ENCODE measurements at regions not wholly inside any gene's neighbourhood (a gene's known extent, or its start where the extent isn't known, plus 50 kb on each side); places are given as distances from the start of the nearest gene placed in this dataset.

DNA sequence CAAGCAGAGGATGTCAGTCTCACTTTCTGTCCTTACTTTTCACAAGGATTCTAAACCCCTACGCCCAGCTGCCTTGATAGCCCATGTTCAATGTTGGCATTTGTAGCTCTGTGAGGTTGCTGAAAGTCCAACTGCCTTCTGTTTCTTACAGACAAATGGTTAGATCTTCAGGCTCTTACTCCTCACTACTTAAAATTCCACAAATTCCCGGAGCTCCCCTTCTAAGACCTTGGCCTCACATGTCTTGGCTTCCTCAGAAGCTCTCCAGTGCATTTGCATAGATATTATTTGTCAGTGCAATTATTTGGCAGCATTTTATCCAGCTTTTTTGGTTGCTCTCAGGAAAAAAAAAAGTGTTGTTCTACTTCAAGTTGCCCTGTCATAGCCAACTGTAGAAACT, 453.7 kb upstream of the CELF4 start:
- no peak for DNase-seq (ENCODE audit: low read depth in 2 of 2)
- H3K4me3 ChIP-seq (replicated peaks in 1 of 2; ENCODE audit: low read depth in 2 of 2, low read length in 2 of 2), result no peak overlapping the region
- TF ChIP-seq, protein P1, sequence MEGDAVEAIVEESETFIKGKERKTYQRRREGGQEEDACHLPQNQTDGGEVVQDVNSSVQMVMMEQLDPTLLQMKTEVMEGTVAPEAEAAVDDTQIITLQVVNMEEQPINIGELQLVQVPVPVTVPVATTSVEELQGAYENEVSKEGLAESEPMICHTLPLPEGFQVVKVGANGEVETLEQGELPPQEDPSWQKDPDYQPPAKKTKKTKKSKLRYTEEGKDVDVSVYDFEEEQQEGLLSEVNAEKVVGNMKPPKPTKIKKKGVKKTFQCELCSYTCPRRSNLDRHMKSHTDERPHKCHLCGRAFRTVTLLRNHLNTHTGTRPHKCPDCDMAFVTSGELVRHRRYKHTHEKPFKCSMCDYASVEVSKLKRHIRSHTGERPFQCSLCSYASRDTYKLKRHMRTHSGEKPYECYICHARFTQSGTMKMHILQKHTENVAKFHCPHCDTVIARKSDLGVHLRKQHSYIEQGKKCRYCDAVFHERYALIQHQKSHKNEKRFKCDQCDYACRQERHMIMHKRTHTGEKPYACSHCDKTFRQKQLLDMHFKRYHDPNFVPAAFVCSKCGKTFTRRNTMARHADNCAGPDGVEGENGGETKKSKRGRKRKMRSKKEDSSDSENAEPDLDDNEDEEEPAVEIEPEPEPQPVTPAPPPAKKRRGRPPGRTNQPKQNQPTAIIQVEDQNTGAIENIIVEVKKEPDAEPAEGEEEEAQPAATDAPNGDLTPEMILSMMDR (IDR thresholded peaks at IDR 0.05; ENCODE audit: low read depth, low read length), result no peak

DNA sequence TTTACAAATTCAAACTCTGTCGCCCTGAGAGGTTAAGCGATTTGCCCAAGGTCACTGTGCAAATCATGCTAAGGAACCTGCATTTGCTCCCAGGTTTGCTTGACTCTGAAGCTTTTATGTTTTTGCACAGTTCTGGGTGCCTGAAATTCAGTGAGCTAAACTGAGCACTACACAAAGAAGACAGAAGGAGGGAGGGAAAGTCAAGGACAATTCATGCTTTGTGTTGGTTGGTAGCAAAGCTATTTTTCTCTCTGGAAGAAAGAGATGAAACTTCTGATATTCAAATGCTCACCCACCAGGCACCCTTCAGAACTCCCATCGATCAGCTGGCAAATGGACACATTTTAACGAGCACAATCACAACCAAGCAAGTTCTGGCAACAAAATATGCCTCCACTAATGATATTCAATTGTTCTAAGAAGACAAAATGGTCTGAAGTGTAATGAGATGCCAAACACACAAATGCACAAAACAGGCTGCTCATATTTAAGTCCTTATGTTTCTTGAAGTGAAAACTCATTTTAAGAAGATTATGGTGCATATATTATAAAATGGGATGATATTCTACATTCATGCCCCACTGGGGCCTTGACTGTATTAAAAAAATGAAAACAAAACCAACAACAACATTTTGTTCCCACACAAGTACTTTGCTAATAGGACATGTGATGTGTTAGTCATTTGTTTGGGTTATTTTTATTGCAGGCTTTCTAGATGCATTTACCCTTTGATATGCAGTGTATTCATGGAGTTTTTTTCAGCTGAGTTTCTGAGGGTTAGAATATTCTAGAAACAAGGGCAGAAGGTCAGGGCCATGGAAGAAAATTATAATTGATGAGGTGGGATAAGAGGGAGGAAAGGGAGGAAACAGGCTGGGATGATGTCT, 445.6 kb upstream of the CELF4 start:
- TF ChIP-seq, protein P1 (IDR thresholded peaks at IDR 0.05; ENCODE audit: low read depth, low read length), result no peak
- DNase-seq (ENCODE audit: low read depth in 2 of 2), result no peak
- no peak overlapping the region for H3K4me3 ChIP-seq (replicated peaks in 1 of 2; ENCODE audit: low read depth in 2 of 2, low read length in 2 of 2)

DNA sequence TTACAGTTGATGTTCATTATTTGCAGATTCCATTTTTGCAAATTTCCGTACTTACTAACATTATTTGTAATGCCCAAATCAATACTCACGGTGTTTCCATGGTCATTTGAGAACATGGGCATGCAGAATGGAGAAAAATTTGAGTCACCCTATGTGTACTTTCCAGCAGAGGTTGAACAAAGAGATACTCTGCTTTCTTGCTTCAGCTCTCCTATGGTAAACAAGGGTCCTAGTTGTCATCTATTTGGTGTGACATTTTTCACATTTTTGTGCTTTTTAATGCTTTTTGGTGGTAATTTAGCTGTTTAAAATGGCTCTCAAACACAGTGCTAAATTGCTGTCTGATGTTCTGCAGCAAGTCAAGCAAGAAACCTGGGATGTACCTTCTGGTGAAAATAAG, 444.4 kb upstream of the CELF4 start:
- H3K4me3 ChIP-seq (replicated peaks in 1 of 2; ENCODE audit: low read depth in 2 of 2, low read length in 2 of 2), result no peak overlapping the region
- no peak for DNase-seq (ENCODE audit: low read depth in 2 of 2)
- TF ChIP-seq, protein P1 (IDR thresholded peaks at IDR 0.05; ENCODE audit: low read depth, low read length), result no peak

DNA sequence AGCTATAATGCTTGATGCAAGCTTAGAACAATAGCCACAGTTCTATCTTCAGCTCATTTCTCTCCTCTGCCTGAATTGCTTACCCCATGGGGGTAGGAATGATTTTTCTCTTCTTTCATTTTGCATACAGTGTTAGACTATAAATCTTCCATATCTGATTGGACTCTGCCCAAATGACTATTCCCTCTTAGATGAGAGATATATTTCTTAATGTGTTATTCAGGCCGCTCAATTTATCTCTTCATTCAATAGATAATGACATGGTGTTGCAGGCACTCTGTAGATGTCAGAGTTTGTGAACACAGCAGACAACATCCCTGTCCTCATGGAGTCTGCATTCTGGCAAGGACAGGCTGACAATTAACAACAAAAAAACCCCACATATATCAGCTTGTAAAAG, 443.7 kb upstream of the CELF4 start:
- DNase-seq (ENCODE audit: low read depth in 2 of 2), result no peak
- H3K4me3 ChIP-seq (replicated peaks in 1 of 2; ENCODE audit: low read depth in 2 of 2, low read length in 2 of 2), result no peak overlapping the region
- TF ChIP-seq, protein P1 (IDR thresholded peaks at IDR 0.05; ENCODE audit: low read depth, low read length), result no peak

DNA sequence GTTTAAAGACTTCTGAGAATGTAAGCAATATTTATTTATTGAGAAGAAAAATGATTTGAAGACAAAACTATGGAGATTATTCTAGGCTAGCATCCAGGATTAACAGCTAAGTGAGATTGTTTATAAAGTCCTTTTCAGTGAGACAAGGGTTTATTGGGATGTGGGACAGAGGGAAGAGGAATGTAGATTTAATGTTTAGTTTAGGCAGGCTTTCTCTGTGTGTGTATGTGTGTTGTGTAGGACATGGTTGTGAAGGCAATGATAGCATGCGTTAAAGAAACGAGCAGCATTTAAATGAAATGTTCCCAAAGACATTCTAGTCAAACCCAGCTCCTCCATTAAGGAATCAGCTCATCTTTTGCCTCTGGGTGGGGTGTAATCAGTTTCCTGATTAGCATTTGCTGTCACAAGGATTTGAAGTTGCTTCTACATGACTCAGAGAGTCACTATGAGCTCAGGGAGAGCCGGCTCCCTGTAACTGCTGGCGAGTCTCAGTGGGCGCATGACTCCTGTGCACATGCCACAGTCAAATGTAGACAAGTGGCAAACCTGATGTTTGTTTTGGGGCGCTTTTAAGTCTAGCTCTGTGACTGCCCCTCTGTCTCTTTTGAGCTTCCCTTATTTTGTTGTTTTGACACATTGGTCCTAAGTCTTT, 442.2 kb upstream of the CELF4 start:
- no peak for DNase-seq (ENCODE audit: low read depth in 2 of 2)
- TF ChIP-seq, protein P1 (IDR thresholded peaks at IDR 0.05; ENCODE audit: low read depth, low read length), result no peak
- no peak overlapping the region for H3K4me3 ChIP-seq (replicated peaks in 1 of 2; ENCODE audit: low read depth in 2 of 2, low read length in 2 of 2)

DNA sequence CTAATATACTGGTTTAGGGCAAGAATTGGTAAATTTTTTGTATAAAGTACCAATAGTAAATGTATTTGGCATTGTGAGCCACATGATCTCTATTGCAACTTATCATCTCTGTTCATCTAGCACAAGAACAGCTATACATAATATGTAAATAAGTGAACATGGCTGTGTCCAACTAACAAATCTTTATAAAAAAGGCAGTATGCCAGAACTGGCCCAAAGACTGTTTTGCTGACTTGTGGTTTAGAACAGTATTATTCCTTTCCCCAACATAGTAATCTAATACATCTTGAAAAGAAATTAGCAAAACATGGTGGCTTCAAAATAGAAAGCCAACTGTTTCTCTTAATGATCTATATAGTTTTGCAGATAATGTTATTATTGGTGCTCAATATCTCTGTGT, 441.4 kb upstream of the CELF4 start:
- TF ChIP-seq, protein P1 (IDR thresholded peaks at IDR 0.05; ENCODE audit: low read depth, low read length), result no peak
- no peak overlapping the region for H3K4me3 ChIP-seq (replicated peaks in 1 of 2; ENCODE audit: low read depth in 2 of 2, low read length in 2 of 2)
- no peak for DNase-seq (ENCODE audit: low read depth in 2 of 2)
